ENCODE measurements at regions not wholly inside any gene's neighbourhood (a gene's known extent, or its start where the extent isn't known, plus 50 kb on each side); places are given as distances from the start of the nearest gene placed in this dataset.

DNA sequence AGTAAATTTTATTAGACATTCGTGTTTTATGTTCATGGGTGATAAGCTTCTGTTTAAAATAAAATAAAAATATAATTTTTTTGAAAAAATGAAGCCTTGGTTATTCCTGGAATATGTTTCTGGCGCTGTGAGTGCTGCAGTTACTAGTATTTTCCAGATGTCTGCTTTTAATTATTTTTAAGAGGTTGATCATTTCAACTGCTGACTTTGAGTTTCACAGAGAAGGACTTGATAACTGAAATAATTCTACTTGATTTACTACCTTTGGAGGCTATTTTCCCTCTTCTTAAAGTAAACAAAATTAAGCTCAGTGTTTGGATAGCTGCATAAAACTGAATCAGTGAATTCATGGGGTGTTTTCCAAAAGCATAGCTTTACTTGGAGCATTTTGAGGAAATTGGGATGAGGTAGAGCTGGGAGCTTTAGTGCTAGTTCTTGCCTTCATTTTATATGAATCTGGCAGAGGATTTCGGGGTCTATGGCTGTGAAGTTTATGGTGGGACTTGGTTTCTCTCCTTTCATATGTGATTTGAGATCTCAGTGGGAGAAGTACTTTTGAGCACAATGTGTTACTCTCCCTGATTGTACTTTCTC lies 666.5 kb downstream of the DCDC2C start:
- TF ChIP-seq EZH2 (IDR thresholded peaks at IDR 0.05; ENCODE audit: insufficient read depth, poor library complexity, severe bottlenecking), result no peak
- no peak for TF ChIP-seq EZH2phosphoT487 (IDR thresholded peaks at IDR 0.05; ENCODE audit: insufficient read depth, low read depth)

Measured in GM23248 (cell line).